ENCODE measurements at regions not wholly inside any gene's neighbourhood (a gene's known extent, or its start where the extent isn't known, plus 50 kb on each side); places are given as distances from the start of the nearest gene placed in this dataset.

- TF ChIP-seq CTCF (IDR thresholded peaks at IDR 0.05; ENCODE audit: low read length) (no peak), EZH2 (optimal IDR thresholded peaks at IDR 0.05; ENCODE audit: low read depth, low read length) (no peak)
These were observed 352.0 kb upstream of the RAB6C start for GRCh38 chr2:129627437-129627836.
